Stomach smooth muscle (tissue), 2 donors: ENCODE measurements at regions not wholly inside any gene's neighbourhood (a gene's known extent, or its start where the extent isn't known, plus 50 kb on each side); places are given as distances from the start of the nearest gene placed in this dataset.
"Not testable (repeated sequence)": the region's sequence is repeated elsewhere in the genome, so short reads cannot be mapped to it uniquely, and the experiment has no call there.

Experiments used
- H3K27ac ChIP-seq: one replicate; pipeline ENCODE4 v1.7.0; 2013; ENCODE audit warnings: mild to moderate bottlenecking, low read length, inconsistent platforms
- H3K27me3 ChIP-seq, 2 donors: one replicate each; pipeline ENCODE4 v1.7.0; 2013; ENCODE audit warnings: low read length in 2 of 2; ENCODE audit not compliant: insufficient read depth in 2 of 2, control insufficient read depth in 1 of 2
- H3K36me3 ChIP-seq, 2 donors: one replicate each; pipeline ENCODE4 v1.7.0; 2013; ENCODE audit warnings: low read length in 2 of 2; ENCODE audit not compliant: control insufficient read depth in 2 of 2, insufficient read depth in 2 of 2
- H3K4me1 ChIP-seq: one replicate; pipeline ENCODE4 v1.7.0; 2013; ENCODE audit warnings: low read length; ENCODE audit not compliant: control insufficient read depth, insufficient read depth
- H3K4me3 ChIP-seq, 2 donors: one replicate each; pipeline ENCODE4 v1.7.0; 2013; ENCODE audit warnings: low read length in 2 of 2
- H3K9ac ChIP-seq, 2 donors: one replicate each; pipeline ENCODE4 v1.7.0; 2013; ENCODE audit warnings: low read length in 2 of 2, mild to moderate bottlenecking in 1 of 2
- H3K9me3 ChIP-seq, 2 donors: one replicate each; pipeline ENCODE4 v1.7.0; 2013; ENCODE audit warnings: low read length in 2 of 2; ENCODE audit not compliant: control insufficient read depth in 2 of 2
- donor health status: healthy.
- donor health status: Pancreatic carcinoma.

- Histone ChIP-seq H3K4me3 (no peak overlapping the region), H3K27me3 (no peaks in the 10 kb centered on the region), H3K9ac (no peak overlapping the region), H3K9me3 (peaks cover 0 to 2% of the 10 kb centered on the region in 2 donors), H3K27ac (no peak overlapping the region), H3K4me1 (peaks cover 2% of the 10 kb centered on the region), H3K36me3 (no peaks in the 10 kb centered on the region)
Observed at GRCh38 chr2:111618978-111619902, 264.8 kb downstream of the ANAPC1 start.

DNA sequence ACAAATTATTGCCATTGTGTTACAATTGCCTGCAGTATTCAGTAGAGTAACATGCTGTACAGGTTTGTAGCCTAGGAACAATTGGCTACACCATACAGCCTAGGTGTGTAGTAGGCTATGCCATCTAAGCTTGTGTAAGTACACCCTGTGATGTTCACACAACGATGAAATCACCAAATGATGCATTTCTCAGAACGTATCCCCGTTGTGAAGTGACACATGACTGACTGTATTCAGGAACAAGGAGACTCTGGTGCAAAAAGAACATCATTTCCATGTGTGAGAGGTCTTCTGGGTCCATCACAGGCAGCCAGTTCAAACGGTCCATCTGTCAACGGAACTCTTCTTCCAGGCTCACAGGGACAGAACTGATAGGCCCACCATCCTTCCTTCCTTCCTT is 263.7 kb downstream of the ANAPC1 start:
- Histone ChIP-seq H3K36me3 (no peaks in the 10 kb centered on the region), H3K9me3 (peaks cover 0 to 2% of the 10 kb centered on the region in 2 donors), H3K27me3 (no peaks in the 10 kb centered on the region), H3K4me1 (peaks cover 2% of the 10 kb centered on the region), H3K27ac (no peak overlapping the region), H3K4me3 (no peak overlapping the region), H3K9ac (no peak overlapping the region)

DNA sequence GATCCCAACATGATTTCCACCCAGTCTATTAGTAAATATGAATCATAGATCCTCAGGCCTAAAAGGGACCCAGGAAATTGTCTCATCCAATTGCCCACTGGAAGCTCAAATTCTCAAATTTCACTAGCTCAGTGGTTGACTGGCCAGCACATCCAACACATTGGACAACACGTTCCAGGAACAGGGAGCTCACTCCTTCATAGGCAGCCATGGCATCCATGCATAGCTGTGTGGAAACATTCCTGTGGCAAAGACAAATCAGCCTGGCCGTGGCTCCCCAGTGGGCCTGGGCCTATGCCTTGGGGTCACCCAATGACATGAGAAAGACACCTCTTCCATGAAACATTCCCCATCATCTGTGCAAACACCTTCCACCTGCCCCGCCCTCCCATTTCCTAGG is 261.1 kb downstream of the ANAPC1 start:
- no peak overlapping the region for H3K4me3 ChIP-seq
- H3K4me1 ChIP-seq = peaks cover 2% of the 10 kb centered on the region
- H3K27me3 ChIP-seq = no peaks in the 10 kb centered on the region
- no peak overlapping the region for H3K27ac ChIP-seq
- no peak overlapping the region for H3K9ac ChIP-seq
- no peaks in the 10 kb centered on the region for H3K36me3 ChIP-seq
- peaks cover 2% of the 10 kb centered on the region in 2 donors for H3K9me3 ChIP-seq

- no peak overlapping the region for H3K27ac ChIP-seq
- no peaks in the 10 kb centered on the region for H3K27me3 ChIP-seq
- H3K4me1 ChIP-seq = peaks cover 2% of the 10 kb centered on the region
- H3K36me3 ChIP-seq = no peaks in the 10 kb centered on the region
- H3K9me3 ChIP-seq = peaks cover 2 to 4% of the 10 kb centered on the region in 2 donors
- no peak overlapping the region for H3K9ac ChIP-seq
- no peak overlapping the region for H3K4me3 ChIP-seq
Observed at GRCh38 chr2:111623380-111623779, 260.6 kb downstream of the ANAPC1 start.

- no peaks in the 10 kb centered on the region for H3K4me1 ChIP-seq
- H3K27me3 ChIP-seq = no peaks in the 10 kb centered on the region
- H3K9ac ChIP-seq = no peak overlapping the region
- no peaks in the 10 kb centered on the region for H3K36me3 ChIP-seq
- peaks cover 2 to 4% of the 10 kb centered on the region in 2 donors for H3K9me3 ChIP-seq
- no peak overlapping the region for H3K4me3 ChIP-seq
- H3K27ac ChIP-seq = no peak overlapping the region
Observed at GRCh38 chr2:111624411-111625156, 259.4 kb downstream of the ANAPC1 start.

DNA sequence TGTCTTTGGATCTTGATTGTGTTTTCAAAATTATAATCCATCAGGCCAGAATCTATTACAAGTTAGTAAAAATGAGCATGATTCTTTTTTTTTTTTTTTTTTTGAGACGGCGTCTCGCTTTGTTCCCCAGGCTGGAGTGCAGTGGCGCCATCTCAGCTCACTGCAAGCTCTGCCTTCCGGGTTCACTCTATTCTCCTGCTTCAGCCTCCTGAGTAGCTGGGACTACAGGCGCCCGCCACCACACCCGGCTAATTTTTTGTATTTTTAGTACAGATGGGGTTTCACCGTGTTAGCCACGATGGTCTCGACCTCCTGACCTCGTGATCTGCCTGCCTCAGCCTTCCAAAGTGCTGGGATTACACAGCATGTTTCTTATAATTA is 258.8 kb downstream of the ANAPC1 start:
- not testable (repeated sequence) for H3K4me1 ChIP-seq, H3K4me3 ChIP-seq, H3K27ac ChIP-seq, H3K27me3 ChIP-seq, H3K9me3 ChIP-seq, H3K36me3 ChIP-seq, H3K9ac ChIP-seq

GRCh38 chr2:111626037-111626864 is 257.7 kb downstream of the ANAPC1 start:
- Histone ChIP-seq H3K4me3 (no peak overlapping the region), H3K27ac (no peak overlapping the region)

DNA sequence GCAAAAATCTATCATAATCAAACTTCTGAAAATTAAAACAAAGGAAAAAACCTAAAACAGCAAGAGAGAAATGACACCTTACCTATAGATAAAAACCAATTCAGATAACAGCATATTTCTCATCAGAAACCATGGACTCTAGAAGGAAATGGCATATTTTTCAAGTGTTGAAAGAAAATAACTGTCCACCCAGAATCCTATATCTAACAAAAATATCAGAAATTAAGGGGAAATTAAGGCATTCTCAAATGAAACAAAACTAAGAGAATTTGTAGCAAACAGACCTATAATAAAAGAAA is 257.2 kb downstream of the ANAPC1 start:
- Histone ChIP-seq H3K4me1 (no peaks in the 10 kb centered on the region), H3K27me3 (no peaks in the 10 kb centered on the region)

More at GRCh38 chr2:111626037-111626864, 257.7 kb downstream of the ANAPC1 start:
- no peak overlapping the region for H3K9ac ChIP-seq
- peaks cover 0 to 11% of the 10 kb centered on the region in 2 donors for H3K9me3 ChIP-seq
- H3K27me3 ChIP-seq = no peaks in the 10 kb centered on the region
- no peaks in the 10 kb centered on the region for H3K36me3 ChIP-seq
- no peaks in the 10 kb centered on the region for H3K4me1 ChIP-seq

GRCh38 chr2:111627256-111627655 is 256.7 kb downstream of the ANAPC1 start:
- Histone ChIP-seq H3K36me3 (no peaks in the 10 kb centered on the region), H3K27me3 (no peaks in the 10 kb centered on the region), H3K4me1 (no peaks in the 10 kb centered on the region), H3K9me3 (peaks cover 0 to 11% of the 10 kb centered on the region in 2 donors), H3K4me3 (no peak overlapping the region), H3K27ac (no peak overlapping the region), H3K9ac (no peak overlapping the region)

More for the DNA sequence above, 257.2 kb downstream of the ANAPC1 start:
- Histone ChIP-seq H3K9me3 (peaks cover 0 to 11% of the 10 kb centered on the region in 2 donors), H3K36me3 (no peaks in the 10 kb centered on the region), H3K4me3 (no peak overlapping the region), H3K27ac (no peak overlapping the region), H3K9ac (no peak overlapping the region)

DNA sequence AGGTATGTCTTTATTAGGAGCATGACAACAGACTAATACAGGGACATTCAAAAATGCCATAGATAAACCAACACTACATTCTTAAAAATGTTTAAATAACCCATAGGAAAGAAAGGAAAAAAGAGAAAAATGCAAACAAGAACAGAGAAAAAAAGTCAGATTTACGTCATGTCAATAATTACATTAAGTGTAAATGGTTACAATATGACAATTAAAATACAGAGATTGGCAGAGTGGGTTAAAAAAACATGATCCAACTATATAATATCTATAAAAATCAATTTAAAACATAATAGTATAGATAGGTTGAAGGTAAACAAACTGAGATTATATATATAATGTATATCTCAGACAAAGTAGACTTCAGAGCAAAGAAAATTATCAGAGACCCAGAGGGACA is 255.8 kb downstream of the ANAPC1 start:
- Histone ChIP-seq H3K4me3 (no peak overlapping the region), H3K27ac (no peak overlapping the region), H3K27me3 (no peaks in the 10 kb centered on the region), H3K9ac (no peak overlapping the region), H3K36me3 (no peaks in the 10 kb centered on the region), H3K4me1 (no peaks in the 10 kb centered on the region), H3K9me3 (peaks cover 0 to 11% of the 10 kb centered on the region in 2 donors)
